HEK293 (cell line): ENCODE measurements at regions not wholly inside any gene's neighbourhood (a gene's known extent, or its start where the extent isn't known, plus 50 kb on each side); places are given as distances from the start of the nearest gene placed in this dataset.

Experiments used
- CTCF ChIA-PET: fragments of 350-600 bp; formaldehyde crosslinking; extraction: SDS; loops from one replicate; lab custom pipeline; 2021; ENCODE audit warnings: antibody characterized with exemption; lab: Yijun Ruan, JAX
- POLR2A ChIA-PET: fragments of 300-600 bp; formaldehyde crosslinking; extraction: SDS; loops from one replicate; lab custom pipeline; 2020; ENCODE audit warnings: antibody characterized with exemption, inconsistent platforms; lab: Yijun Ruan, JAX
- H3K27ac ChIP-seq: fragments of 200-500 bp; sonication (Bioruptor generic); 2 replicates; pipeline ENCODE4 v1.5.1; 2014; ENCODE audit warnings: low read depth, low read length, control low read depth, inconsistent platforms; ENCODE audit errors: extremely low read depth
- H3K36me3 ChIP-seq, 2 experiments: fragments of 200-500 bp in 1 of 2; sonication (Bioruptor generic) in 1 of 2; 1 replicate in 1 of 2; 2 replicates in 1 of 2; pipeline ENCODE4 v1.5.1; 2014 to 2017; ENCODE audit warnings: inconsistent platforms in 2 of 2, low read length in 2 of 2; ENCODE audit not compliant: control insufficient read depth in 2 of 2, insufficient read depth in 1 of 2
- H3K4me1 ChIP-seq: fragments of 200-500 bp; sonication (Bioruptor generic); 2 replicates; pipeline ENCODE4 v1.5.1; 2014; ENCODE audit warnings: mild to moderate bottlenecking, low read length, inconsistent platforms; ENCODE audit not compliant: control insufficient read depth, insufficient read depth
- H3K4me3 ChIP-seq: 2 replicates; pipeline ENCODE4 v1.5.1; 2011; ENCODE audit warnings: low read depth, mild to moderate bottlenecking, control low read depth, low read length, moderate library complexity
- H3K9me3 ChIP-seq: fragments of 200-500 bp; sonication (Bioruptor generic); 2 replicates; pipeline ENCODE4 v1.5.1; 2014; ENCODE audit warnings: low read depth, low read length, inconsistent platforms; ENCODE audit not compliant: control insufficient read depth, insufficient read depth
- KLF1 ChIP-seq: fragments of 450-650 bp; formaldehyde crosslinking; IDR thresholded peaks from 2 replicates; pipeline ENCODE4 v1.5.1; 2016; ENCODE audit warnings: missing biosample characterization, missing genetic modification characterization
- SP2 ChIP-seq: fragments of 450-650 bp; formaldehyde crosslinking; IDR thresholded peaks from 2 replicates; pipeline ENCODE4 v1.5.1; 2016; ENCODE audit warnings: missing biosample characterization, missing genetic modification characterization
- SP3 ChIP-seq: fragments of 450-650 bp; formaldehyde crosslinking; IDR thresholded peaks from 2 replicates; pipeline ENCODE4 v1.5.1; 2016; ENCODE audit warnings: missing biosample characterization, missing genetic modification characterization
- WT1 ChIP-seq: fragments of 450-650 bp; formaldehyde crosslinking; IDR thresholded peaks from 2 replicates; pipeline ENCODE4 v1.5.1; 2016; ENCODE audit warnings: missing biosample characterization, missing genetic modification characterization
- ZNF121 ChIP-seq: fragments of 450-650 bp; formaldehyde crosslinking; IDR thresholded peaks from 2 replicates; pipeline ENCODE4 v1.5.1; 2016; ENCODE audit warnings: missing biosample characterization, missing genetic modification characterization
- ZNF169 ChIP-seq: fragments of 450-650 bp; formaldehyde crosslinking; IDR thresholded peaks from 2 replicates; pipeline ENCODE4 v1.5.1; 2016; ENCODE audit warnings: missing biosample characterization, missing genetic modification characterization
- ZNF324 ChIP-seq: fragments of 450-650 bp; formaldehyde crosslinking; IDR thresholded peaks from 2 replicates; pipeline ENCODE4 v1.5.1; 2016; ENCODE audit warnings: missing biosample characterization, missing genetic modification characterization
- ZNF785 ChIP-seq: fragments of 450-650 bp; formaldehyde crosslinking; IDR thresholded peaks from 2 replicates; pipeline ENCODE4 v1.5.1; 2016; ENCODE audit warnings: missing biosample characterization, missing genetic modification characterization
- TF ChIP-seq, protein P1 (sequence below): fragments of 450-650 bp; formaldehyde crosslinking; IDR thresholded peaks from 2 replicates; pipeline ENCODE4 v1.5.1; 2016; ENCODE audit warnings: missing biosample characterization, missing genetic modification characterization, borderline replicate concordance
- TF ChIP-seq, protein P2 (sequence below): IDR thresholded peaks from 2 replicates; pipeline ENCODE4 v1.6.1; 2011; ENCODE audit warnings: mild to moderate bottlenecking, low read depth, low read length, borderline replicate concordance
- TF ChIP-seq, protein P3 (sequence below): fragments of 450-650 bp; formaldehyde crosslinking; IDR thresholded peaks from 2 replicates; pipeline ENCODE4 v1.5.1; 2016; ENCODE audit warnings: missing biosample characterization, missing genetic modification characterization
- TF ChIP-seq, protein P4 (sequence below): fragments of 450-650 bp; formaldehyde crosslinking; IDR thresholded peaks from 2 replicates; pipeline ENCODE4 v1.5.1; 2016; ENCODE audit warnings: missing biosample characterization, missing genetic modification characterization, low read depth
- TF ChIP-seq, protein P5 (sequence below): fragments of 450-650 bp; IDR thresholded peaks from 2 replicates; pipeline ENCODE4 v1.5.1; 2018; ENCODE audit warnings: missing biosample characterization, mild to moderate bottlenecking, missing genetic modification characterization
- TF ChIP-seq, protein P6 (sequence below): fragments of 450-650 bp; formaldehyde crosslinking; conservative IDR thresholded peaks from 2 replicates; pipeline ENCODE4 v1.5.1; 2016; ENCODE audit warnings: low read depth, missing biosample characterization, missing genetic modification characterization
- TF ChIP-seq, protein P7 (sequence below): fragments of 450-650 bp; formaldehyde crosslinking; IDR thresholded peaks from 2 replicates; pipeline ENCODE4 v1.5.1; 2016; ENCODE audit warnings: missing biosample characterization, missing genetic modification characterization
- TF ChIP-seq, protein P8 (sequence below): fragments of 450-650 bp; formaldehyde crosslinking; IDR thresholded peaks from 2 replicates; pipeline ENCODE4 v1.5.1; 2017; ENCODE audit warnings: missing biosample characterization, missing genetic modification characterization

DNA sequence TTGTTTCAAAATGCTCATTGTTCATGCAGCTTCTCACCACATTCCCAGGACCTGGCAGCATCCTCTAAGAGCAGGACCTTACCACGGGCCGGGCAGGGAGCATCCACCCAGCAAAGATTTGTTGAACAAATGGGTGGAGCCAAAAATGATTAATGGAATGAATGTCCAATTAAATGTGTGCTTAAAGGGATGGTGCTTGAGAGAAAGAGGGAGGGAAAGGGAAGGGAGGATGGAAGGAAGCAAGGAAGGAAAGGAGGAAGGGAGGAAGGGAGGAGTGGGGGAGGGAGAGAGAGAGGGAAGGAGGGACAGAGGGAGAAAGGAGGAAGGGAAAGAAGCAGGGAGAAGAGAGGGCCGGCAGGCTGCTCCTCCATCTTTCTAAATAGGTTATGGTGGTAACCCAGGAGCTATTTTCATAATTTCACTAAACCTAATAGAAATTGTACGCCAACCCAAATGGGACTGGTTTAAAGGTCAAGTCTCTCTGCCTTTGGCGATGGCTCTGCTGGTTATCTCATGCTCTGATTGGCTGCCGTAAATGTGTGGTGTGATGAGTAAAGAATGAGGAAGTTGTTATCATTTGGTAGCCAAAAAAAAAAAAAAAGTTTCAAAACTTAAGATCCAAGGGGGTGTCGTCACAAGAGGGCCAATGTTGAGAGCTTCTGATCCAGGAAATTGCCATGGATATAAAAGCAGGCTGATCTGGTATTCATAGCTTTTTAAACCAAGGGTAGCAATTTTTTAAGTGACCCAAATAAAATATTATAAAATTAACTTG lies 126.7 kb upstream of the FOXF1 start (continued):
- TF ChIP-seq, protein P1, sequence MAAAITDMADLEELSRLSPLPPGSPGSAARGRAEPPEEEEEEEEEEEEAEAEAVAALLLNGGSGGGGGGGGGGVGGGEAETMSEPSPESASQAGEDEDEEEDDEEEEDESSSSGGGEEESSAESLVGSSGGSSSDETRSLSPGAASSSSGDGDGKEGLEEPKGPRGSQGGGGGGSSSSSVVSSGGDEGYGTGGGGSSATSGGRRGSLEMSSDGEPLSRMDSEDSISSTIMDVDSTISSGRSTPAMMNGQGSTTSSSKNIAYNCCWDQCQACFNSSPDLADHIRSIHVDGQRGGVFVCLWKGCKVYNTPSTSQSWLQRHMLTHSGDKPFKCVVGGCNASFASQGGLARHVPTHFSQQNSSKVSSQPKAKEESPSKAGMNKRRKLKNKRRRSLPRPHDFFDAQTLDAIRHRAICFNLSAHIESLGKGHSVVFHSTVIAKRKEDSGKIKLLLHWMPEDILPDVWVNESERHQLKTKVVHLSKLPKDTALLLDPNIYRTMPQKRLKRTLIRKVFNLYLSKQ = no peak
- TF ChIP-seq SP3 (tag by site-specific recombination) (peak; percentile 41; the same call in 1 of the 2 replicates), SP2 (tag by site-specific recombination) (peak; percentile 55), WT1 (tag by site-specific recombination) (peak; percentile 56; the same call in 1 of the 2 replicates), ZNF785 (tag by site-specific recombination) (no peak), ZNF121 (tag by site-specific recombination) (no peak), KLF1 (tag by site-specific recombination) (no peak)
- TF ChIP-seq, protein P2, sequence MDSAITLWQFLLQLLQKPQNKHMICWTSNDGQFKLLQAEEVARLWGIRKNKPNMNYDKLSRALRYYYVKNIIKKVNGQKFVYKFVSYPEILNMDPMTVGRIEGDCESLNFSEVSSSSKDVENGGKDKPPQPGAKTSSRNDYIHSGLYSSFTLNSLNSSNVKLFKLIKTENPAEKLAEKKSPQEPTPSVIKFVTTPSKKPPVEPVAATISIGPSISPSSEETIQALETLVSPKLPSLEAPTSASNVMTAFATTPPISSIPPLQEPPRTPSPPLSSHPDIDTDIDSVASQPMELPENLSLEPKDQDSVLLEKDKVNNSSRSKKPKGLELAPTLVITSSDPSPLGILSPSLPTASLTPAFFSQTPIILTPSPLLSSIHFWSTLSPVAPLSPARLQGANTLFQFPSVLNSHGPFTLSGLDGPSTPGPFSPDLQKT = no peak
- TF ChIP-seq, protein P3, sequence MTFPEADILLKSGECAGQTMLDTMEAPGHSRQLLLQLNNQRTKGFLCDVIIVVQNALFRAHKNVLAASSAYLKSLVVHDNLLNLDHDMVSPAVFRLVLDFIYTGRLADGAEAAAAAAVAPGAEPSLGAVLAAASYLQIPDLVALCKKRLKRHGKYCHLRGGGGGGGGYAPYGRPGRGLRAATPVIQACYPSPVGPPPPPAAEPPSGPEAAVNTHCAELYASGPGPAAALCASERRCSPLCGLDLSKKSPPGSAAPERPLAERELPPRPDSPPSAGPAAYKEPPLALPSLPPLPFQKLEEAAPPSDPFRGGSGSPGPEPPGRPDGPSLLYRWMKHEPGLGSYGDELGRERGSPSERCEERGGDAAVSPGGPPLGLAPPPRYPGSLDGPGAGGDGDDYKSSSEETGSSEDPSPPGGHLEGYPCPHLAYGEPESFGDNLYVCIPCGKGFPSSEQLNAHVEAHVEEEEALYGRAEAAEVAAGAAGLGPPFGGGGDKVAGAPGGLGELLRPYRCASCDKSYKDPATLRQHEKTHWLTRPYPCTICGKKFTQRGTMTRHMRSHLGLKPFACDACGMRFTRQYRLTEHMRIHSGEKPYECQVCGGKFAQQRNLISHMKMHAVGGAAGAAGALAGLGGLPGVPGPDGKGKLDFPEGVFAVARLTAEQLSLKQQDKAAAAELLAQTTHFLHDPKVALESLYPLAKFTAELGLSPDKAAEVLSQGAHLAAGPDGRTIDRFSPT (tag by site-specific recombination) = no peak
- TF ChIP-seq, protein P4, sequence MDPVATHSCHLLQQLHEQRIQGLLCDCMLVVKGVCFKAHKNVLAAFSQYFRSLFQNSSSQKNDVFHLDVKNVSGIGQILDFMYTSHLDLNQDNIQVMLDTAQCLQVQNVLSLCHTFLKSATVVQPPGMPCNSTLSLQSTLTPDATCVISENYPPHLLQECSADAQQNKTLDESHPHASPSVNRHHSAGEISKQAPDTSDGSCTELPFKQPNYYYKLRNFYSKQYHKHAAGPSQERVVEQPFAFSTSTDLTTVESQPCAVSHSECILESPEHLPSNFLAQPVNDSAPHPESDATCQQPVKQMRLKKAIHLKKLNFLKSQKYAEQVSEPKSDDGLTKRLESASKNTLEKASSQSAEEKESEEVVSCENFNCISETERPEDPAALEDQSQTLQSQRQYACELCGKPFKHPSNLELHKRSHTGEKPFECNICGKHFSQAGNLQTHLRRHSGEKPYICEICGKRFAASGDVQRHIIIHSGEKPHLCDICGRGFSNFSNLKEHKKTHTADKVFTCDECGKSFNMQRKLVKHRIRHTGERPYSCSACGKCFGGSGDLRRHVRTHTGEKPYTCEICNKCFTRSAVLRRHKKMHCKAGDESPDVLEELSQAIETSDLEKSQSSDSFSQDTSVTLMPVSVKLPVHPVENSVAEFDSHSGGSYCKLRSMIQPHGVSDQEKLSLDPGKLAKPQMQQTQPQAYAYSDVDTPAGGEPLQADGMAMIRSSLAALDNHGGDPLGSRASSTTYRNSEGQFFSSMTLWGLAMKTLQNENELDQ (tag by site-specific recombination) = no peak
- TF ChIP-seq, protein P5, sequence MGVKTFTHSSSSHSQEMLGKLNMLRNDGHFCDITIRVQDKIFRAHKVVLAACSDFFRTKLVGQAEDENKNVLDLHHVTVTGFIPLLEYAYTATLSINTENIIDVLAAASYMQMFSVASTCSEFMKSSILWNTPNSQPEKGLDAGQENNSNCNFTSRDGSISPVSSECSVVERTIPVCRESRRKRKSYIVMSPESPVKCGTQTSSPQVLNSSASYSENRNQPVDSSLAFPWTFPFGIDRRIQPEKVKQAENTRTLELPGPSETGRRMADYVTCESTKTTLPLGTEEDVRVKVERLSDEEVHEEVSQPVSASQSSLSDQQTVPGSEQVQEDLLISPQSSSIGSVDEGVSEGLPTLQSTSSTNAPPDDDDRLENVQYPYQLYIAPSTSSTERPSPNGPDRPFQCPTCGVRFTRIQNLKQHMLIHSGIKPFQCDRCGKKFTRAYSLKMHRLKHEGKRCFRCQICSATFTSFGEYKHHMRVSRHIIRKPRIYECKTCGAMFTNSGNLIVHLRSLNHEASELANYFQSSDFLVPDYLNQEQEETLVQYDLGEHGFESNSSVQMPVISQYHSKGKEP (tag by site-specific recombination) = no peak
- TF ChIP-seq, all 188 proteins: peak for 7

DNA sequence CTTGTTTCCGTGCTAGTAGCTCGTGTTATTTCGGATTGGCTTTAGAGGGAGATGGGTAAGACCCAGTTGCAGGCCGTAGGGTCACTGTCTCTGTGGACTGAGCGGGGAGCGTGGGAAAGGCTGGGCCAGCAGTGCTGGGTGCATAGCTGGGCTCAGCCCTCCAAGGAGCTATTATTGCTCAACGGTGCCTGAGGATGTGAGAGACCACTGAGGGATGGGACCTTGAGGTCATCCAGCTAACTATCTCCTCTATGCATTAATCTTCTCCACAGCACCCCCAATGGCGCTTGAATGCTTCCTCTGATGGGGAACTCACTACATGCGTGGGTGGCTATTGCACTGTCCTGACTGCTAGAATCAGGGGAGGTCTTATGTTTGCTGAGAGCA lies 126.1 kb upstream of the FOXF1 start:
- TF ChIP-seq ZNF324 = no peak
- TF ChIP-seq, protein P6, sequence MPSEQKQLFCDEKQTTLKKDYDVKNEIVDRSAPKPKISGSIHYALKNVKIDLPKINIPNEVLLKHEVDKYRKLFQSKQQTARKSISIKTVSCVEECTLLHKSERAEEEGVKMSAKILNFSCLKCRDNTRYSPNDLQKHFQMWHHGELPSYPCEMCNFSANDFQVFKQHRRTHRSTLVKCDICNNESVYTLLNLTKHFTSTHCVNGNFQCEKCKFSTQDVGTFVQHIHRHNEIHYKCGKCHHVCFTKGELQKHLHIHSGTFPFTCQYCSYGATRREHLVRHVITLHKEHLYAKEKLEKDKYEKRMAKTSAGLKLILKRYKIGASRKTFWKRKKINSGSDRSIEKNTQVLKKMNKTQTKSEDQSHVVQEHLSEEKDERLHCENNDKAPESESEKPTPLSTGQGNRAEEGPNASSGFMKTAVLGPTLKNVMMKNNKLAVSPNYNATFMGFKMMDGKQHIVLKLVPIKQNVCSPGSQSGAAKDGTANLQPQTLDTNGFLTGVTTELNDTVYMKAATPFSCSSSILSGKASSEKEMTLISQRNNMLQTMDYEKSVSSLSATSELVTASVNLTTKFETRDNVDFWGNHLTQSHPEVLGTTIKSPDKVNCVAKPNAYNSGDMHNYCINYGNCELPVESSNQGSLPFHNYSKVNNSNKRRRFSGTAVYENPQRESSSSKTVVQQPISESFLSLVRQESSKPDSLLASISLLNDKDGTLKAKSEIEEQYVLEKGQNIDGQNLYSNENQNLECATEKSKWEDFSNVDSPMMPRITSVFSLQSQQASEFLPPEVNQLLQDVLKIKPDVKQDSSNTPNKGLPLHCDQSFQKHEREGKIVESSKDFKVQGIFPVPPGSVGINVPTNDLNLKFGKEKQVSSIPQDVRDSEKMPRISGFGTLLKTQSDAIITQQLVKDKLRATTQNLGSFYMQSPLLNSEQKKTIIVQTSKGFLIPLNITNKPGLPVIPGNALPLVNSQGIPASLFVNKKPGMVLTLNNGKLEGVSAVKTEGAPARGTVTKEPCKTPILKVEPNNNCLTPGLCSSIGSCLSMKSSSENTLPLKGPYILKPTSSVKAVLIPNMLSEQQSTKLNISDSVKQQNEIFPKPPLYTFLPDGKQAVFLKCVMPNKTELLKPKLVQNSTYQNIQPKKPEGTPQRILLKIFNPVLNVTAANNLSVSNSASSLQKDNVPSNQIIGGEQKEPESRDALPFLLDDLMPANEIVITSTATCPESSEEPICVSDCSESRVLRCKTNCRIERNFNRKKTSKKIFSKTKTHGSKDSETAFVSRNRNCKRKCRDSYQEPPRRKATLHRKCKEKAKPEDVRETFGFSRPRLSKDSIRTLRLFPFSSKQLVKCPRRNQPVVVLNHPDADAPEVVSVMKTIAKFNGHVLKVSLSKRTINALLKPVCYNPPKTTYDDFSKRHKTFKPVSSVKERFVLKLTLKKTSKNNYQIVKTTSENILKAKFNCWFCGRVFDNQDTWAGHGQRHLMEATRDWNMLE = no peak
- TF ChIP-seq, protein P7, sequence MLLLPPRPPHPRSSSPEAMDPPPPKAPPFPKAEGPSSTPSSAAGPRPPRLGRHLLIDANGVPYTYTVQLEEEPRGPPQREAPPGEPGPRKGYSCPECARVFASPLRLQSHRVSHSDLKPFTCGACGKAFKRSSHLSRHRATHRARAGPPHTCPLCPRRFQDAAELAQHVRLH (tag by site-specific recombination) = peak; percentile 49; the same call in 1 of the 2 replicates
- TF ChIP-seq, protein P8, sequence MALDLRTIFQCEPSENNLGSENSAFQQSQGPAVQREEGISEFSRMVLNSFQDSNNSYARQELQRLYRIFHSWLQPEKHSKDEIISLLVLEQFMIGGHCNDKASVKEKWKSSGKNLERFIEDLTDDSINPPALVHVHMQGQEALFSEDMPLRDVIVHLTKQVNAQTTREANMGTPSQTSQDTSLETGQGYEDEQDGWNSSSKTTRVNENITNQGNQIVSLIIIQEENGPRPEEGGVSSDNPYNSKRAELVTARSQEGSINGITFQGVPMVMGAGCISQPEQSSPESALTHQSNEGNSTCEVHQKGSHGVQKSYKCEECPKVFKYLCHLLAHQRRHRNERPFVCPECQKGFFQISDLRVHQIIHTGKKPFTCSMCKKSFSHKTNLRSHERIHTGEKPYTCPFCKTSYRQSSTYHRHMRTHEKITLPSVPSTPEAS (tag by site-specific recombination) = no peak
- TF ChIP-seq ZNF169 = no peak
- POLR2A ChIA-PET = interaction anchor here (0.9 kb wide), 1 partner anchor 134 kb away, joined by 3 read pairs; no protein-coding TSS in a partner anchor
- no peak overlapping the region for H3K4me3 ChIP-seq
- no peaks in the 10 kb centered on the region for H3K36me3 ChIP-seq
- CTCF ChIA-PET = interaction anchor here (0.6 to 1.0 kb wide), 2 partner anchors 131 to 571 kb away, joined by 3 to 4 read pairs; no protein-coding TSS in a partner anchor
- H3K4me1 ChIP-seq = no peaks in the 10 kb centered on the region
- H3K9me3 ChIP-seq = no peaks in the 10 kb centered on the region
- no peak overlapping the region for H3K27ac ChIP-seq
